Skin epidermis (tissue), 12 donors: ENCODE measurements at regions not wholly inside any gene's neighbourhood (a gene's known extent, or its start where the extent isn't known, plus 50 kb on each side); places are given as distances from the start of the nearest gene placed in this dataset.

Source experiments
- H3K27ac ChIP-seq, 21 experiments: fragments of 200-600 bp; sonication (generic) in 11 of 21; one replicate each; pipeline ENCODE4 v1.5.0; 2020; ENCODE audit warnings: mild to moderate bottlenecking in 3 of 21, inconsistent platforms in 2 of 21, moderate library complexity in 2 of 21
- H3K4me3 ChIP-seq, 7 experiments: fragments of 200-600 bp; sonication (generic) in 2 of 7; one replicate each; pipeline ENCODE4 v1.5.0; 2020; ENCODE audit warnings: inconsistent platforms in 2 of 7, mild to moderate bottlenecking in 2 of 7, moderate library complexity in 1 of 7

DNA sequence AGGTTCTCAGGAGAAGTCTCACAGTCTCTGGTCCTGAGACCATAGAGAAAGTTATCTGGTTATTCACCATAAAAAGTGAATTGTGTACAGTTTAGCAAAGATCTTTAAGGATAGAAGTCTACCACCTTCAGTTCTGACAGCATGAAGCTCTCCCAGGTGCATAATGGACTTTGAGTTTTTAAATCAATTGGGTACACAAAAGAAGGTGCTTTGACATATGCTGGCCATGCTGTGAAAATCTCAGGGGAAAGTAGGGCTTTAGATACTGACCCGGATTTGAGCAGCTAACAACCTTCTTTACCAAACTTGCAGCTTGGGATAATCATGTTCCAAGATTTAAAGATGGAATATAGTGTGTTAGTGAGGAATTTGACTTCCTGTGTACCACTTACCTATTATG lies 264.2 kb downstream of the ZSWIM6 start:
- Histone ChIP-seq H3K27ac (no peak overlapping the region), H3K4me3 (no peak overlapping the region)

DNA sequence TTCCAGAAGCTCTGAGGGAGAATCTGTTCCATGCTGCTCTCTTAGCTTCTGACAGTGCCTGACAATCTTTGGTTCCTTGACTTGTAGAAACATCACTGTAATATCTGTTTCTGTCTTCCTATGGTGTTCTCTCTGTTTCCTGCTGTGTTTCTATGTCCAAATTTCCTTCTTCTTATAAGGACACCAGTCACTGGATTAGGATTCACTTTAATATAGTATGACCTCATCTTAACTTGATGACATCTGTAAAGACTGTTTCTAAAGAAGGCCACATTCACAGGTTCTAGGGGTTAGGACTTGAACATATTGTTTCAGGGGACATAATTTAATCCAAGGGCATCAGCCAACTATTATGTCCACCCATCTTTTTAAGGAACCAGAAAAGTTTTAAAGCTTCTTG lies 265.6 kb downstream of the ZSWIM6 start:
- Histone ChIP-seq H3K27ac (no peak overlapping the region), H3K4me3 (no peak overlapping the region)

DNA sequence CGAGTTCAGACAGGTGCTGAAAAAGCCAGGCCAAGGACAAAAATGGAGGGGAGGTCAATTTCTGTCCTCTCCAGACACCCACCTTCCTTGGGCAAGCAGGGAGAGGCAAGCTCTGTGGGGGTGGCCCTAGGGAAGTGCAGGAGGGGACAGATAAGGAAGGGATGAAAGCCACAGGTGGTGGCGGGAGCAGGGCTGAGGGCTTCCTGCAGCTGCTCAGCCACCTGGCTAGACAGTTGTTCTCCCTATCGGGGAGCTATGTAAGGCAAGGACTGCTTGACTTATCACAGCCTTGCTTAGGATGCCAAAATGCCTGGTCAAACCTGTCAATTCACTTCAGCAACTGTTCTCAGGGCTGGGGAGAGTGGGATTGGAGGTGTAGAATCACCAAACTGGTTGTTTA lies 266.1 kb downstream of the ZSWIM6 start:
- Histone ChIP-seq H3K4me3 (no peak overlapping the region), H3K27ac (no peak overlapping the region)

DNA sequence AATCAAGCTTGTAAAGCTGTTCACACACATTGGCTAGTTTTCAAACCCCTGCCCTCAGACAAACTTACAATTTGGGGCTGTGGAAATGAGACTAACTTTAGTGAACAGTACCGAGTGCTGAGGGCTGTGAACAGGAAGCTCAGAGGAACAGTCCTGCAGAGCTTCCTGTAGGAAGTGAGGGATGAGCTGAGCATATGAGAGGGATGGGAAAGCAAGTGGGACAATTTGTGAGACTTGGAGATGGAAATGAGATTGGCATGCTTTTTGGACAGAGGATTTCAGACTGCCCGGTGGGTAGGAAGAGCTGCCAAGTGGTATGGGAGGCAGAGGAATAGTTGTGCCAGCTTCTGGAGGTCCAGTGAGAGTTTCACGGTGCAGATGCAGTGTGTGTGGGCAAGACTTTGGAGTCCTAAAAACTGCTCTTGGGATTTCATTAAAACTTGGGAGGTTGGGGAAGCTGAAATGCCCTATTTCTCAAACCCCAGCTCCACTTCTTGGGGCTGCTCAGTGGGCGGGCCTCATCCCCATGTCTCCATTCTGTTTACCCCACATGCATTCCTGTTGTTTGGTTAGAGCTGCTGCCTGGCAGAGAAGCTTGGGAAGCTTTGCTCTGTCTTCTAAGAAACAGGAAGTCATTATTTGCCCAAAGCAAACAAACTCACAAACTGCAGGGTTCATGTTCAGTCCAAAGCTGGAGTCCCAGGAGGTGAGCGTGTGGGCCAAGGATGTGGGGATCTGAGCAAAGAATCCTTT lies 267.5 kb downstream of the ZSWIM6 start:
- Histone ChIP-seq H3K27ac (no peak overlapping the region), H3K4me3 (no peak overlapping the region)

DNA sequence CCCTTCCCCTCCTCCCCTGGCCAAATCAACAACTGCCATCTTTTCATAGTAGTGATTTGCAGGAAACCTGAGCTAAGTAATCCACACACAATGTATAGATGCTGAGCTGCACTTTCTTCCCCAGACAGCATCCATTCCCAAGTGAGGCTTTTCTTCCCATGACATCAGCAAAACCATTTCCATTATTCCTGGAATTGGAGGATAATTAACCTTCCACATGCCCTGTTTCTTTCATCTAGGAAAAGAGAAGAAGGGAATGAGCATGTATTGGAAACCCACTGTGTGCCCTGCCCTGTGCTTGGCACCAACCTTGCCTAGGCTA lies 268.0 kb downstream of the ZSWIM6 start:
- H3K27ac ChIP-seq, result no peak overlapping the region
- H3K4me3 ChIP-seq, result no peak overlapping the region

DNA sequence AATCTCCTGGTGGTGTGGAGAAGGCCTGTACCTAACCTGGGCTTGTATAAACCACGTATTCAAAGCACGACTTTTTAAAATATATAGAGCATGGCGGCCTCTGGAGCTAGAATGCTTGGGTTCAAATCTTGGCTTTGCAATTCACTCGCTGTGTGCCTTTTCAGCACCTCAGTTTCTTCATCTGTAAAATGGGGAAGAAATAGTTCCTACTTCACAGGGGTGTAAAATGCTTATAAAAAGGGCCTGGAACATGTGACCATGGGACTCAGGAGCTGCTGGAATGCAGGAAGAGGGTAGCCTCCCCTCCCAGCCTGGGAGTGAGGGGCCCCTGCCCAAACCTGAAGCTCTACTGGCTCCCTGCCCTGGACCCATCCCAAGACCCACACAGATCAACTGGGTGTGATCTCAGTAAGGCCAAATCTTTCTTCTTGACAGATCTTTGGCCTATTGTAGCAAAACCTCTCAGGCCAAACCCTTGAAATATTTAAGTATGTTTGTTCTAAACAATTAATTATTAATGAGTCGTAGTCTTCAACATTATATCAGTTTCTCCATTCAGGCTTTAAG lies 269.0 kb downstream of the ZSWIM6 start:
- no peak overlapping the region for H3K27ac ChIP-seq
- no peak overlapping the region for H3K4me3 ChIP-seq

DNA sequence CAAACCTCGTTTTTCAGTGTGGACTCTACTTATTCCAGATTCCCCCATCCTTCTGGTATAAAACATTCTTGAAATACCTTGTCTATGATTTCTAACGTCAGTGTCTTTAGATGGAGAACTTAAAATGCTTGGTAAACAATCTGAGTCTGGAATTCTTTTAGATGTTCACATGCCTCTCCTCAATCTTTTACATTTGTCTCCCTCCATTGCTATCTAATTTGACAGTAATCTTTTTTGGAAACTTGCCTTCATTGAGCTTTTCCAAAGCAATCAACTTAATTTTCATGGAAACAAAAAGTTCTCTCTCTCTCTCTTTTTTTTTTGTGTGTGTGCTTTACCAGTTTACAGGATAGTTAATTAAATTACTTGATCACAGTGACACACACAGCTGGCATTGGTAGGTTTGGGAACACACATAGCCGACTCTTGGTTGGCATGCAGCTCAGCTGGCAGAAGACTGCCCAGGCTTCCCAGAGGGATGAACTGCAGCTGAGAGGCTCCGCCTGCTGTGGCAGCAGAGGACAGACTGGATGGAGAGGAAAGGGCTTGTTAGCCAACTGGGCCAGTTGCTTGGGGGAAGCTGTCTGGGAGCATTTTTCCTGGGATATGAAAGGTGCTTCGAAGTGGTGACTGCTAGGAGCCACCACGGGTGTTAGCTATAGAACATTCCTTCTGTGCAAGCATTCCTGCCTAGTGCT lies 271.3 kb downstream of the ZSWIM6 start:
- Histone ChIP-seq H3K4me3 (no peak overlapping the region), H3K27ac (no peak overlapping the region)

DNA sequence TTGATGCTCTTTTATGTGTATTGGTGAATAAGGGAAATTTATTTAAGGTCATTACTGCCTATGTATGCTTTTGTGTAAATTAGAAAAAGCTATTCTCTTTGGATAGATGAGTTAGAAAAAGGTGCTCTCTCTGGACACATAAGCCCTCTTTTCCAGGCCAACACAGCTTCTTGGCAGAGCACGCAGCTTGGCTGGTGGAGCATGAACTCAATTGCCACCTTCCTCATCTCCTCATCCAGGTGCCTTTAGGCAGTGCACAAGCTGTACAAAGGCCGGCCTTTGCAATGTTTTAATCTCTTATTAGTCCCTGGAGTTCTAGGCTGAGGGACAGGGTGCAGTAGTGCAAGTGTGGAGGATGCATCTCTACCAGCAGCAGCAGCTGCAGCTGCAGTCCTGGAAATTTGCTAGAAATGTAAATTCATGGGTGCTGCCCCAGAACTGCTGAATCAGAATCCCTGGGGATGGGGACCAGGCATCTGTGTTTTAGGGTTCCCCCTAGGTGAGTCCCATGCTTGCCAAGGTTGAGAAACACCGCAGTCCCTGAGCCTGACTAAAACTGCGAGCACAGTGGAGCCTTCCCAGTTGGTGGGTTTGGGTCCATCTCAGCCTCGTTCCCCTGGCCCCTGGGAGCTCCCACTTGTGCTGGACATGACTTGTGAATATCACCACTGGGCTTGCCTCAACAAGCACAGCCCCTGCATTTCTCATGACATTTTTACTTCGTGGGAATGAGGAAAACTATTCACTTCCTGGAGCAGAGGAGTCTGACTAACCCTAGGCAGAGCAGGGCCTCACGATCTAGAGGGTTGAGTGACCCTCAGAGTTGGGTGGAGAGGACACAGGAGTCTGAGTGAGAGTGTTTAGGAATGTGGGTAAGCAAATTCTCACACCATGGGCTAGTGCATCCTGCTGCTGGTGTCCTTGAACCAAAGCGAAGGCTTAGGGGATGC lies 272.3 kb downstream of the ZSWIM6 start:
- Histone ChIP-seq H3K4me3 (no peak overlapping the region), H3K27ac (peak overlapping the region in 1 of 21 experiments; percentile 29)

DNA sequence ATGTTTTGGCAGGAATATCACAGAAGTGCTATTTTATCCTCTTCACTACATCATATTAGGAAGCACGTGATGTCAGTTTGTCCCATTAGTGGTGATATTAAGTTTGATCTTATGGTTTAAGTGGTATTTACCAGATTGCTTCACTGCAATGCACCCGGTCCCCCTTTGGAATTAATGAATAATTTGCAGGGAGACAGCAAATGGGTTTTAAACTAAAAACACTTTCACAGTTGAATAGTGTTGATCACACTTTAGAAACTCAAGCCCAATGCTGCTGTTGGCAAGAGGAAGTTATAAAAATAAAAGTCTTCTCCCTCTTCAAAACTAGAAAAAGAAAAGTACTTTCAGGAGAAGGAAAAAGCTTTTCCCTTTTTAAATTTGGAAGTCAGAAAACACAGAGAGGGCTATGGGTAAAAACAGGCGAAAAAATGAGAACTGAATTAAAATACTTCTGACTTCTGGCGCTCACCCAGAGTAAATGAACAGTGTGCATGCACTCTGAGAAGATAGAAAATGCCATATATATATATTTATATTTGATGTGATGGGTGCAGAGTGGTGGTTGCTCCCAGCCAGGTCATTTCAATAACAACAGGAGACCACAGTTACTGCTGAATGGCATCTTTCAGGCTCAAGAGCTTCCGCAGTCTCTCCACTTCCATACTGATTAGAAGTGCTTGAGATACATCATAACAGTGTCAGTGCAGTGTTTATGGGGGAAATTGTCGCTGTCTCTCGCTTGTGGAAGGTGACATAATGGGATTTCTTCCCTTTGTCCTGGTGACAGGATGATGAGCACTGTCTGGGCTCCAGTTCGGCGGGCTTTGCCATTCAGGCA lies 278.0 kb downstream of the ZSWIM6 start:
- no peak overlapping the region for H3K4me3 ChIP-seq
- H3K27ac ChIP-seq, result no peak overlapping the region

DNA sequence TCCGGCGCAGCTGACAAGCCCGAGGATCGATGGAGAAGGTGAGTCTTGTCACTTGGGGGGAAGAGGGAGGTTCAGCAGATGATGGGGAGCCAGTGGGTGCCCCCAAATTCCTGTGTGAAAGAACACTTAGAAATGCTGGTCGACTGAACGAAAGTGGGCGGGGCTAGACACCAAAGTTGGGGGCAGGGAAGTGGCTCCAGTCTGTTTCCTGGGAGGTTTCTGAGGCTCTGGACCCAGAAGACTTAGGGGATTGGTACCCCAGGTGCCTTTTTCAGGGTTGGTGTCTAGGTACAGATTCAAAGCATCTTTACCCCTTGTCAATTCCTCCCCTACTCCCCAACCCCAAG lies 278.6 kb downstream of the ZSWIM6 start:
- Histone ChIP-seq H3K27ac (no peak overlapping the region), H3K4me3 (no peak overlapping the region)

DNA sequence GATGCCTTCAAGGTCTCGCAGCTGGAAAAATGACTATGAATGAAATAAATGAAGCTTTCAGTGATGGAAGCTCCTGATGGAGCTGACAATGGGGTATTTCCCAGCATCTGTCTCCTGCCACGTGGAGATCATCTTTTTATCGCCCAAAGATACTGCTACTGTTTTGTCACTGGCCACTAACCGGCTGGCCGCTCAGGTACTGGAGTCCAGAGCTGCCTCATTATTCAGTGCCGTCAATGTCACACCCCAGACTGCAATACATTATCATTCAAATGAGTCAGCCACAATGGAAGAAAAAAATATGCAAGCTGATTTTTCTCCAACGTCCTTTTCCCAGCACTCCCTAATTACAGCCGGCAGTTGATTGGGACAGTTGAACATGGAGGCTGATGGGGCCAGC lies 280.4 kb downstream of the ZSWIM6 start:
- no peak overlapping the region for H3K27ac ChIP-seq
- H3K4me3 ChIP-seq, result no peak overlapping the region

DNA sequence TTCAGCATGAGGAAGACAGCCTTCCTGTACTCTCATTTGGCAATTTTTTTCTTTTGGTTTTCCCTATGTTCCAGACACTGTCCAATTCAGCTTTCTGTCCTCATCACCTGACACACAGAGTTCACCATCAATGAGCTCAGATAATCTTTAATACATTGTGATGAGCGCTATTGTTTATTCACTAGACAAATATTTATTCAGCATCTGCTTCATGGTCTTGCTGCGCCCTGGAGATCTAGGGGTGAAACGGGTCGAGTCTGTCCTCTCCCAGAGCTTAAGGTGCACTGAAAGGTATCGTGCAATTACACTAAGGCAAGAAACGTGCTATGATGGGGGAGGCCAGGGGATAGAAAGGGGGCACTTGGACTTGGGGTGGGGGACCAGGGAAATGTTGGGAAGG lies 281.6 kb downstream of the ZSWIM6 start:
- no peak overlapping the region for H3K27ac ChIP-seq
- no peak overlapping the region for H3K4me3 ChIP-seq

DNA sequence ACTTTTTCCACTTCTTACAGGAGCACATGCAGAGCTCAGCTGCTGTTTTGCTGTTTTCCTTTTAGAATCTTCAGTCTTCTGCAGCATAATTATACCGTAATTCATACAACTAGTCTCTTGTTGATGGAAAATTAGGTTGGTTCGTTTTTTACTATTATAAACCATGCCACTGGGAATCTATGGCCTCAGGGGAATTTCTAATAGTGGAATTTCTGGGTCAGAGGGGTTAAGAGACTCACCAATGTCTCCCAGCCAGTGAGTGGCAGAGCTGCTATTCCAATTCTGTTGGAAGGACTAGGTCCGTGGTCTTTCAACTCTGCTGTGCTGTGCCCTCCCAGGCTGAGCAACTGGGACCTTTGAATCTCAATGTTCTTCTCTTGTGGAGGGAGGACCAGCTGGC lies 282.5 kb downstream of the ZSWIM6 start:
- no peak overlapping the region for H3K4me3 ChIP-seq
- no peak overlapping the region for H3K27ac ChIP-seq

DNA sequence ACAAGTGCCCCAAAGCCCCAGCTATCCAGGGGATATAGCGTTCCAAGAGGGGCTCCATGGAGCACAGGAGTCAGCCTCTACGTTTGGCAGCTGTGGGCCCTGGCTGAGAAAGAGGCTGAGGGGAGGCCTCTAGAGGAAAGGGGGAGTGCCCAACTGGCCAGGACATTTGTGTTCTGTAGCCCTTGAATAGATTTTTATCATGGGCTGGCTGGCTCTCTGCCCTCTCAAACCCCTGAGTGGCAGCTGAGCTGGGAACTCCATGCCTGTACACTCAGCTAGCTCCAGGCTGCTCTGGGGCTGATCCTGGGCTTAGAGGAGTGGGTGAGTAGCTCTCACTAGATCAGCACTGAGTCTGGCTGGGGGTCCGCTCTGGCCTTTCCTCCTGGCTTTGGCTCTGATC lies 285.0 kb downstream of the ZSWIM6 start:
- Histone ChIP-seq H3K4me3 (no peak overlapping the region), H3K27ac (no peak overlapping the region)

DNA sequence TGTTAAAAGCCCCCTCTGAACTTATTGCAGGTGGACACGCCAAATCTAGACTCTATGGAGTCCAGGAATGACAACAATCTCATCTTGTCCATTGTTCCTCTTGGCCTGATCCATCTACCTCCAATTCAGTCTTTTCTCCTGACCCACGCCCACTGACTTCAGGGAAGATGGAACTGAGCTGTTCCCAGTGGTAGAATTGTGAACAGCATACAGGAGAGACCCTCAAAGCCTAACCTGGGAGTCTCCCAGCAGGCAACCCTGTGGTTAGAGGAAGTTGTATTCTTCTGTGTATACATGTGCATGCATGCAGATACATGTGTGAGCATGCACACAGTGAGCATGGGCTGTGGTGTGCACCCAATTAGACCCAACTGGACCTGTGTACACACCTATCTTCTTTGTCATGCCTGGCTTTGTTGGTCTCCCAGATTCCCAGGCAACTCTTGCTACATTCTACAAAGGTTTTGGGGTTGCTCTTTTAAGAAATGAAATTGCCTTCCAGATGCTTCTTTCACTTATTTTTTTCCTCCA lies 286.0 kb downstream of the ZSWIM6 start:
- H3K27ac ChIP-seq, result no peak overlapping the region
- no peak overlapping the region for H3K4me3 ChIP-seq

DNA sequence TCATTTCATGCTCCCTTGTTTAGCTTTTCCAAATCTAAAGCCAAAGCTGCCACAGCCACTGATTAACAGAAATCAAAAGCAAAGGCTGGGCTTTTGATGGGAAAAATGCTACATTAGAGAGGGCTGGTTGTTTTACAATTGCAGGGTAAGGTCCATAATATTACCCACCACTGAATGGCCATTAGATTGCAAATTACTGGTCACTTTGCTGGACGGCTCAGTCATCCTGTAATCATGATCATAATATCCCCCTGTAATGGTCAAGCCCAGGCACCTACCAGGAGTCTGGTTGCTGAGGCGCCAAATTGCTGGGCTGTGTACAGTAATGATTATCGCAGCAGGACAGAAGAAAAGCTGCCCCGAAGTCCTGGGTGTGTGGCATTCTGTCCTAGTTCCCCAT lies 286.5 kb downstream of the ZSWIM6 start:
- H3K27ac ChIP-seq, result no peak overlapping the region
- no peak overlapping the region for H3K4me3 ChIP-seq

DNA sequence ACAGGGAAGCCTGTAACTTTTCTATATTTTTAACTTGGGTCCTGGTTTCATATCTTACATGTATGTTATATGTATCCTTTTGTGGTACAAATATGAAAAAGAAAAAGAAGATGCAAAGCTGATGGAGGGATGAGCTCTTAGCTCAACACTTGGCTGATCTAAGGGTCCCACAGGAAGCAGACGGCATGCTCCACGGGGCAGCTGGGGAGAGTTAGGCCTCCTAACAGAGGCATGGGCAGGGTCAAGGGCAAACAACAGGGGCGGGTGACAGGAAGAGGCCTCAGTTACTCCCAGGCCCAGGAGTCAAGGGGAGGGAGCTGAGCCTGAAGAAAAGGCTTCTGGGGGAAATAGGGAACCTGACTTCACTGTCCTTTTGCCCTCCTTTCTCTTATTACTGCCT lies 287.2 kb downstream of the ZSWIM6 start:
- no peak overlapping the region for H3K4me3 ChIP-seq
- no peak overlapping the region for H3K27ac ChIP-seq

DNA sequence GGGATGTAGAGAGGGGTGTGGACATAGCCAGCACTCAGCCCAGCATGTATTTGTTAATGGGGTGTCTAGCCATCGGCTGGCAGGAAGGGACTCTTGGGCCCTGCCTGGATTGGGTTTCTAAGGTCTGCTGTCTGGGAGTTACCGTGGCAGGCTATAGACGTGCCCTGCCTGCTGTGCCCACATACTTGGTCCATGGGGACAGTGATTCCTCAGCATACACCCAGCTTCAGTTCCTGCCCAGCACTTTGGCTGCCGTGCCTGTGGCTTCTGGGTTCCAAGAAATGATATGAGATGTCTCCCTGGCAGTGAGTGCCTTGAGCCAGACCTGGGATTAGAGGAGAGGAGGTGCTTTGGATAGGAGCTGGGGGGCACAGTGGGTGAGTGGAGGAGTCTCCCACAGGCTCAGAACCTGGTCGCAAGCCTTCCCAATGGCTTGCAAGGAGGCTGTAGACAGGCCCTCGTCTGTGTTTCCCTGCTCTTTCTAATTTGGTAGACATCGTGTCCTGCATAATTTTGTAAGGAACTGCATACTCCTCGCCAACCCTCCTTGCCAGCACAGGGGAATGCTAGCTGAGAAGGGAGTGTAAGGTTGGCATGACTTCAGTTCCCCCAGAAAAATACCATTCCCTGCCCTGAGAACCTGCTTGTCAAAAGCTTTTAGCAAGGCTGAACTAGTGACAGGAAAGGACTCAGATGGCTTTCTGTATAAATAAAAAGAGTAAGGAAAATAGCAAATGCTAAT lies 287.9 kb downstream of the ZSWIM6 start:
- peak overlapping the region in 1 of 21 experiments; percentile 41 for H3K27ac ChIP-seq

More for the DNA sequence above, 287.9 kb downstream of the ZSWIM6 start:
- H3K4me3 ChIP-seq, result no peak overlapping the region
